Esophagus muscularis mucosa (tissue), 4 donors: ENCODE measurements at regions not wholly inside any gene's neighbourhood (a gene's known extent, or its start where the extent isn't known, plus 50 kb on each side); places are given as distances from the start of the nearest gene placed in this dataset.

Experiments
- DNase-seq: peaks from one replicate; pipeline ENCODE4 v3.0.0-alpha.2; 2017; ENCODE audit errors: extremely low spot score
- H3K27ac ChIP-seq, 4 donors: fragments of 200-600 bp; sonication (generic); replicated peaks in 1 of 4; 1 replicate in 3 of 4; 2 replicates in 1 of 4; pipeline ENCODE4 v1.5.1; 2016 to 2019; ENCODE audit warnings: mild to moderate bottlenecking in 1 of 4
- H3K27me3 ChIP-seq, 4 donors: fragments of 200-600 bp; sonication (generic); one replicate each; pipeline versions ENCODE4 v1.5.1 to v1.6.0; 2016 to 2019
- H3K36me3 ChIP-seq, 4 donors: fragments of 200-600 bp; sonication (generic); one replicate each; pipeline ENCODE4 v1.5.1; 2016 to 2019
- H3K4me1 ChIP-seq, 4 donors: fragments of 200-600 bp; sonication (generic); one replicate each; pipeline ENCODE4 v1.5.1; 2016 to 2019
- H3K4me3 ChIP-seq, 4 donors: fragments of 200-600 bp; sonication (generic); 1 replicate in 2 of 4; 2 replicates in 2 of 4; pipeline ENCODE4 v1.5.1; 2016 to 2019; ENCODE audit warnings: mild to moderate bottlenecking in 4 of 4, moderate library complexity in 1 of 4
- H3K9me3 ChIP-seq, 4 donors: fragments of 200-600 bp; sonication (generic); 1 replicate in 3 of 4; 2 replicates in 1 of 4; pipeline ENCODE4 v1.5.1; 2016 to 2019
- CTCF ChIP-seq, 3 experiments: fragments of 200-600 bp in 2 of 3; fragments of 450-650 bp in 1 of 3; sonication (generic) in 2 of 3; IDR thresholded peaks; one replicate each; pipeline ENCODE4 v1.5.1; 2017 to 2019; ENCODE audit warnings: antibody characterized with exemption in 3 of 3, mild to moderate bottlenecking in 2 of 3, moderate library complexity in 1 of 3
- EP300 ChIP-seq: sonication (generic); formaldehyde crosslinking; IDR thresholded peaks from one replicate; pipeline ENCODE4 v1.6.1; 2017; ENCODE audit warnings: antibody characterized with exemption
- POLR2A ChIP-seq: fragments of 450-650 bp; IDR thresholded peaks from one replicate; pipeline ENCODE4 v1.6.1; 2017; ENCODE audit warnings: antibody characterized with exemption, moderate library complexity, mild to moderate bottlenecking, low read depth
- POLR2AphosphoS5 ChIP-seq, 2 donors: sonication (generic); formaldehyde crosslinking; IDR thresholded peaks; one replicate each; pipeline ENCODE4 v1.6.1; 2017; ENCODE audit warnings: antibody characterized with exemption in 2 of 2
- WGBS: methylation state at CpG from one replicate; pipeline ENCODE4 v1.1.5; 2018; 5-methylcytosine and 5-hydroxymethylcytosine counted together
- intact Hi-C: fragments of 100-400 bp; cut with DNase I; formaldehyde crosslinking; loops from one replicate; pipeline ENCODE4 v1.15.1; 2023

- peaks cover 0 to 32% (median 30%) of the 10 kb centered on the region in 4 donors for H3K4me1 ChIP-seq
- H3K9me3 ChIP-seq = no peaks in the 10 kb centered on the region
- H3K27ac ChIP-seq = no peak overlapping the region
- no peak for TF ChIP-seq POLR2A
- TF ChIP-seq POLR2AphosphoS5 (IDR thresholded peaks at IDR 0.05) = no peak
- no peak for TF ChIP-seq EP300
- TF ChIP-seq CTCF (IDR thresholded peaks at IDR 0.05) = no peak
- no peak overlapping the region for H3K4me3 ChIP-seq
- H3K27me3 ChIP-seq = no peaks in the 10 kb centered on the region
- intact Hi-C loops = no loop called here
- no peaks in the 10 kb centered on the region for H3K36me3 ChIP-seq
- DNase-seq = no peak
- 100% methylated on average over 1 of the region's 1 CpG for WGBS
Observed at GRCh38 chr1:172895761-172896160, 155.0 kb downstream of the TNFSF18 start.

- peaks cover 0 to 31% (median 29%) of the 10 kb centered on the region in 4 donors for H3K4me1 ChIP-seq
- no peak overlapping the region for H3K27ac ChIP-seq
- H3K4me3 ChIP-seq = no peak overlapping the region
- DNase-seq = no peak
- H3K36me3 ChIP-seq = no peaks in the 10 kb centered on the region
- intact Hi-C loops = no loop called here
- no peaks in the 10 kb centered on the region for H3K27me3 ChIP-seq
- TF ChIP-seq EP300 = no peak
- TF ChIP-seq CTCF (IDR thresholded peaks at IDR 0.05) = no peak
- TF ChIP-seq POLR2AphosphoS5 (IDR thresholded peaks at IDR 0.05) = no peak
- TF ChIP-seq POLR2A = no peak
- H3K9me3 ChIP-seq = no peaks in the 10 kb centered on the region
- WGBS = 75% methylated on average over 2 of the region's 2 CpGs
Observed at GRCh38 chr1:172897738-172898137, 153.0 kb downstream of the TNFSF18 start.

GRCh38 chr1:172898866-172899265 is 151.9 kb downstream of the TNFSF18 start:
- no peaks in the 10 kb centered on the region for H3K27me3 ChIP-seq
- intact Hi-C loops = no loop called here
- DNase-seq = no peak
- no peaks in the 10 kb centered on the region for H3K36me3 ChIP-seq
- H3K4me3 ChIP-seq = no peak overlapping the region
- H3K27ac ChIP-seq = no peak overlapping the region
- TF ChIP-seq POLR2AphosphoS5 (IDR thresholded peaks at IDR 0.05) (no peak), EP300 (no peak), POLR2A (no peak), CTCF (IDR thresholded peaks at IDR 0.05) (no peak)
- no peaks in the 10 kb centered on the region for H3K9me3 ChIP-seq
- H3K4me1 ChIP-seq = peaks cover 0 to 25% (median 17%) of the 10 kb centered on the region in 4 donors
- WGBS = 93% methylated on average over 3 of the region's 3 CpGs

- intact Hi-C loops = no loop called here
- H3K27me3 ChIP-seq = no peaks in the 10 kb centered on the region
- TF ChIP-seq POLR2A (no peak), EP300 (no peak), CTCF (IDR thresholded peaks at IDR 0.05) (no peak), POLR2AphosphoS5 (IDR thresholded peaks at IDR 0.05) (no peak)
Observed at GRCh38 chr1:172900376-172900997, 150.3 kb downstream of the TNFSF18 start.

GRCh38 chr1:172902200-172902599 is 148.5 kb downstream of the TNFSF18 start:
- no peak for DNase-seq
- Histone ChIP-seq H3K4me3 (no peak overlapping the region), H3K27me3 (no peaks in the 10 kb centered on the region), H3K36me3 (no peaks in the 10 kb centered on the region), H3K27ac (no peak overlapping the region), H3K9me3 (no peaks in the 10 kb centered on the region), H3K4me1 (peaks cover 0 to 6% (median 0%) of the 10 kb centered on the region in 4 donors)
- TF ChIP-seq EP300 = no peak
- TF ChIP-seq POLR2A = no peak
- no peak for TF ChIP-seq POLR2AphosphoS5 (IDR thresholded peaks at IDR 0.05)
- TF ChIP-seq CTCF (IDR thresholded peaks at IDR 0.05) = no peak
- 64% methylated on average over 2 of the region's 2 CpGs for WGBS
- intact Hi-C loops = no loop called here

More at GRCh38 chr1:172900376-172900997, 150.3 kb downstream of the TNFSF18 start:
- no peak overlapping the region for H3K27ac ChIP-seq
- H3K4me1 ChIP-seq = peaks cover 0 to 14% (median 5%) of the 10 kb centered on the region in 4 donors
- no peaks in the 10 kb centered on the region for H3K9me3 ChIP-seq
- DNase-seq = no peak
- 74% methylated on average over 2 of the region's 2 CpGs for WGBS
- H3K4me3 ChIP-seq = no peak overlapping the region
- H3K36me3 ChIP-seq = no peaks in the 10 kb centered on the region
